ENCODE measurements at regions not wholly inside any gene's neighbourhood (a gene's known extent, or its start where the extent isn't known, plus 50 kb on each side); places are given as distances from the start of the nearest gene placed in this dataset.

DNA sequence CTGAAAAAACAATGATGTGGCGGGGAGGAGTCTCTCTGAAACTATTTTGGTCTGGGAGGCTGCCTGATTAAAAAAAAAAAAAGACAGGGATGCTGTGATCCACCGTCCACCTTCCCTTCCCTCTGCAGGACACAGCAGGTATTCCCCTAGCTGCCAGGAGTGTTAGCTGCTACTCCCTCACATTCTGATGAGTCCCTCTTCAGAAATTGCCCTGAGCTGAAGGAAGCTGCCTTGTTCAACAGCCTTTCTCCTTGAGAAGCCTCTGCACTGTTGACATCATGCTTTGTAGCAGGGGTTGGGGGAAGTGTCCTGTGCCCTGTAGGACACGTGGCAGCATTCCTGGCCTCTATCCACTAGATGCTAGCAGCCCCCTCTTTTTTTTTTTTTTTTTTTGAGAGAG lies 71.7 kb upstream of the ZMYND8 start:
- TF ChIP-seq, protein P1, sequence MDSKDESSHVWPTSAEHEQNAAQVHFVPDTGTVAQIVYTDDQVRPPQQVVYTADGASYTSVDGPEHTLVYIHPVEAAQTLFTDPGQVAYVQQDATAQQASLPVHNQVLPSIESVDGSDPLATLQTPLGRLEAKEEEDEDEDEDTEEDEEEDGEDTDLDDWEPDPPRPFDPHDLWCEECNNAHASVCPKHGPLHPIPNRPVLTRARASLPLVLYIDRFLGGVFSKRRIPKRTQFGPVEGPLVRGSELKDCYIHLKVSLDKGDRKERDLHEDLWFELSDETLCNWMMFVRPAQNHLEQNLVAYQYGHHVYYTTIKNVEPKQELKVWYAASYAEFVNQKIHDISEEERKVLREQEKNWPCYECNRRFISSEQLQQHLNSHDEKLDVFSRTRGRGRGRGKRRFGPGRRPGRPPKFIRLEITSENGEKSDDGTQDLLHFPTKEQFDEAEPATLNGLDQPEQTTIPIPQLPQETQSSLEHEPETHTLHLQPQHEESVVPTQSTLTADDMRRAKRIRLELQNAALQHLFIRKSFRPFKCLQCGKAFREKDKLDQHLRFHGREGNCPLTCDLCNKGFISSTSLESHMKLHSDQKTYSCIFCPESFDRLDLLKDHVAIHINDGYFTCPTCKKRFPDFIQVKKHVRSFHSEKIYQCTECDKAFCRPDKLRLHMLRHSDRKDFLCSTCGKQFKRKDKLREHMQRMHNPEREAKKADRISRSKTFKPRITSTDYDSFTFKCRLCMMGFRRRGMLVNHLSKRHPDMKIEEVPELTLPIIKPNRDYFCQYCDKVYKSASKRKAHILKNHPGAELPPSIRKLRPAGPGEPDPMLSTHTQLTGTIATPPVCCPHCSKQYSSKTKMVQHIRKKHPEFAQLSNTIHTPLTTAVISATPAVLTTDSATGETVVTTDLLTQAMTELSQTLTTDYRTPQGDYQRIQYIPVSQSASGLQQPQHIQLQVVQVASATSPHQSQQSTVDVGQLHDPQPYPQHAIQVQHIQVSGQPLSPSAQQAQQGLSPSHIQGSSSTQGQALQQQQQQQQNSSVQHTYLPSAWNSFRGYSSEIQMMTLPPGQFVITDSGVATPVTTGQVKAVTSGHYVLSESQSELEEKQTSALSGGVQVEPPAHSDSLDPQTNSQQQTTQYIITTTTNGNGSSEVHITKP (tag by site-specific recombination; IDR thresholded peaks at IDR 0.05), result no peak
- no peak for TF ChIP-seq ZNF121 (tag by site-specific recombination; IDR thresholded peaks at IDR 0.05)

Measured in HEK293 (cell line).